ENCODE measurements at regions not wholly inside any gene's neighbourhood (a gene's known extent, or its start where the extent isn't known, plus 50 kb on each side); places are given as distances from the start of the nearest gene placed in this dataset.

- no peak for TF ChIP-seq CTCF (conservative IDR thresholded peaks at IDR 0.05; ENCODE audit: control insufficient read depth, insufficient read depth, low read depth, low read length)
- H3K4me3 ChIP-seq (ENCODE audit: control insufficient read depth, low read depth, low read length): no peak overlapping the region
- no peak for DNase-seq (ENCODE audit: low read depth)
Observed at GRCh38 chr7:156025675-156026074, 213.4 kb upstream of the SHH start.

- no peak for DNase-seq (ENCODE audit: low read depth)
- no peak for TF ChIP-seq CTCF (conservative IDR thresholded peaks at IDR 0.05; ENCODE audit: control insufficient read depth, insufficient read depth, low read depth, low read length)
Observed at GRCh38 chr7:156024201-156024600, 211.9 kb upstream of the SHH start.

DNA sequence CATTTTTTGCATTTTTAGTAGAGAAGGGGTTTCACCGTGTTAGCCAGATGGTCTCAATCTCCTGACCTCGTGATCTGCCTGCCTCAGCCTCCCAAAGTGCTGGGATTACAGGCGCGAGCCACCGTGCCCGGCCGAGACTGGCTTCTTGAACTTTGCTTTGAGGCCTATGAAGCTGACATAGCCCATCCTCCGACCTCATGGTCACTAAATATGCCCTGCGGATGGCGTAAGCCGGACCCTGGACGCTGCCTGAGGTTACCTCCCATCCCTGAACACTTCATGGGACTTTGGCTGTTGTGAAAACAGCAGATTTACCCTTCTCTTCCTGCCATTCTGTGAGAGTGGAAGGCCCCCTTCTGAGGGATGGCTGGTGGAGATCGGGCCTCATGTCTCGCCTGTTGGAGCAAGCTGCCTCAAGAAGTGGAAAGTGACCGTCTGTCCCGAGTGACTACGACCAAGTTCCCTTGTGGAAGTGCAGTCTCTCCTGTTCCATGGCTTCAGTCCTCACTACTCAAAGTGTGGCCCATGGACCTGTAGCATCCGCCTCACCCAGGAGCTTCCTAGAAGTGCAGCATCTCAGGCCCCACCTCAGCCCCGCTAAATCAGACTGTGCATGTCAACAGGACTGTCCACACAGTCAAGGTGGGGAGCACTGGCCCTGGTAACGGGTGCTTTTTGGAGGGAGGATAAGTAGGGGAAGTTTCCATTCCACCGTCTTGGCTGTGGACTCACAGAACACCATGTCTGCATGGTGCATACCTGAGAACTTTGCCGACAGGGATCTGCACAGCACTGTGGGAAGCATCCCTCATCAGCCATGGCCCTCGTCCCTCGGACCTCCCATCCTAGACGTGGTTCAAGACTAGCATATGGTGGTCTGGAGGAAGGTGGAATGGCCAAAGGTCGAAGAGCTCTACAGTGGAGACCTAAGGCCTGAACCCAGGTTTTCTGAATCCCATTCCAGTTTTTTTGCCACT is 210.5 kb upstream of the SHH start:
- H3K4me3 ChIP-seq (ENCODE audit: control insufficient read depth, low read depth, low read length): no peak overlapping the region
- no peak for TF ChIP-seq CTCF (conservative IDR thresholded peaks at IDR 0.05; ENCODE audit: control insufficient read depth, insufficient read depth, low read depth, low read length)
- DNase-seq (ENCODE audit: low read depth): no peak

More at GRCh38 chr7:156024201-156024600, 211.9 kb upstream of the SHH start:
- H3K4me3 ChIP-seq (ENCODE audit: control insufficient read depth, low read depth, low read length): no peak overlapping the region

GRCh38 chr7:156021471-156021870 is 209.2 kb upstream of the SHH start:
- DNase-seq (ENCODE audit: low read depth): no peak
- H3K4me3 ChIP-seq (ENCODE audit: control insufficient read depth, low read depth, low read length): no peak overlapping the region
- no peak for TF ChIP-seq CTCF (conservative IDR thresholded peaks at IDR 0.05; ENCODE audit: control insufficient read depth, insufficient read depth, low read depth, low read length)

GRCh38 chr7:156020566-156020965 is 208.3 kb upstream of the SHH start:
- no peak for TF ChIP-seq CTCF (conservative IDR thresholded peaks at IDR 0.05; ENCODE audit: control insufficient read depth, insufficient read depth, low read depth, low read length)

GRCh38 chr7:156019776-156020565 is 207.7 kb upstream of the SHH start:
- H3K4me3 ChIP-seq (ENCODE audit: control insufficient read depth, low read depth, low read length): no peak overlapping the region
- no peak for DNase-seq (ENCODE audit: low read depth)
- no peak for TF ChIP-seq CTCF (conservative IDR thresholded peaks at IDR 0.05; ENCODE audit: control insufficient read depth, insufficient read depth, low read depth, low read length)

More at GRCh38 chr7:156020566-156020965, 208.3 kb upstream of the SHH start:
- DNase-seq (ENCODE audit: low read depth): no peak
- H3K4me3 ChIP-seq (ENCODE audit: control insufficient read depth, low read depth, low read length): no peak overlapping the region
